SKM-1 treated with dmso at 0.1 percent for 144 hours (cell line): ENCODE measurements at regions not wholly inside any gene's neighbourhood (a gene's known extent, or its start where the extent isn't known, plus 50 kb on each side); places are given as distances from the start of the nearest gene placed in this dataset.
"Not testable (repeated sequence)": the region's sequence is repeated elsewhere in the genome, so short reads cannot be mapped to it uniquely, and the experiment has no call there.

Experiments used
- DNase-seq: peaks from one replicate; lab custom pipeline; 2025; ENCODE audit not compliant: unreplicated experiment; lab: John Stamatoyannopoulos, UW

DNA sequence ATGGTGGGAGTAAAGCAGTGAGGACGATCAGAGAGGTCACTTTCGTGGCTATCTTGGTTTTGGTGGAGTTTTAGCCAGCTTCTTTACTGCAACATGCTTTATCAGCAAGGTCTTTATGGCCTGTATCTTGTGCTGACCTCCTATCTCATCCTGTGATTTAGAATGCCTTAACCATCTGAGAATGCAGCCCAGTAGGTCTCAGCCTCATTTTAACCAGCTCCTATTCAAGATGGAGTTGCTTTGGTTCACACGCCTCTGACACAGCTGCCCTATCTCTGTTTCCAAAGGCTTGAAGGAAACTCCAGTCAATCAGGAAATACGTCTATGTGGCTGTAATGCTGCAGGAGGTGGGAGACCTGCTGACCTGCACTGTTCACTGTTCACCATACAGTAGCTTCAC, 146.1 kb upstream of the POGK start:
- DNase-seq, result no peak

DNA sequence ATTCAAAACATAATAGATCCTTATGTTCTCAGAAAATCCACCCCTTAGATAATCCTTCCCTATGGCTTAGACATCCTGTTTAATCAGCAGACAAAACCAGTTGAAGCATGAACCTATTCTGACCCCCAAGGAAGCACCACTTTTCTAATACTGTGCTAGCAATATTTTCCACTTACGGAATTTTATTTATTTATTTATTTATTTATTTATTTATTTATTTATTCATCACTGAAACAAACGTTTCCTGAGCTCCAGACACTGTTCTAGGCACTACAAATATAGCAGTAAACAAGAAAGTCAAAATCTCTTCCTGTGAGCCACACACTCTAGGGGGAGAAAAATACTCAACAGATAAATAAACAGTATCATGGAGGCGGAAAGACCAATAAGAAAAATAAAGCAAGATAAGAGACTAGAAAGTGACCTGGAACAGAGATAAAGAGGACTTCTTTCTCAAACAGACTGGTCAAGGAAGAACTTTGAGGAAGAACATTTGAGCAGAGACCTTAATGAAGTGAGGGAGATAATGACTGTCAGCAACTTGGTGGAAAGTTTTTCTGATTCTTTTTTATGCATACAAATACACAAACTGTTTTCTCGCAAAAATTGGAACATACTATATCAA, 145.5 kb upstream of the POGK start:
- no peak for DNase-seq

DNA sequence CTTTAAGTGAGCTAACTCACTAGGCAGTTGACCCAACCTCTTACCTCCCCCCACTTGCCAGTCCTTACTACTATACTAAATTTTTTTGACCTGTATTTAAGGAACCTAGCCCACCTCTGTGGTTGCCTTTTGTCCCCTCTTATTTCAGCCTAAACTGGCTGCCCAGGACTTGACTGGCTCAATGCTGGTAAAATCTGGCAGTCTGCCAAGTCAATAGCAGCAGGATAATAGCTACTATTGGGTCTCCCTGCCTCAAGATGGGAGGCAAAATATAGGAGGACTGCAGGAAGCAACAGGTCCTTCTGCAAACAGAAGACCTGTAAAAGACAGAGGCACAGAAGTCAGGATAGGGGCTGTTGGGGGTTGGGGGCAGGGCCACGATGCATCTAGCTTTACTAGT, 144.2 kb upstream of the POGK start:
- no peak for DNase-seq

DNA sequence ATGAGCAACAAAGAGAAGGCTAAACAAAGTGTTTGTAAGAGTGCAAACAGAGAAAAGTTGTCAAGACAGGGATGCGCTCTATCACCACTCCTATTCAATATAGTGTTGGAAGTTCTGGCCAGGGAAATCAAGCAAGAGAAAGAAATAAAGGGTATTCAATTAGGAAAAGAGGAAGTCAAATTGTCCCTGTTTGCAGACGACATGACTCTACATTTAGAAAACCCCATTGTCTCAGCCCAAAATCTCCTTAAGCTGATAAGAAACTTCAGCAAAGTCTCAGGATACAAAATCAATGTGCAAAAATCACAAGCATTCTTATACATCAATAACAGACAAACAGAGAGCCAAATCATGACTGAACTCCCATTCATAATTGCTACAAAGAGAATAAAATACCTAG, 143.4 kb upstream of the POGK start:
- not testable (repeated sequence) for DNase-seq

DNA sequence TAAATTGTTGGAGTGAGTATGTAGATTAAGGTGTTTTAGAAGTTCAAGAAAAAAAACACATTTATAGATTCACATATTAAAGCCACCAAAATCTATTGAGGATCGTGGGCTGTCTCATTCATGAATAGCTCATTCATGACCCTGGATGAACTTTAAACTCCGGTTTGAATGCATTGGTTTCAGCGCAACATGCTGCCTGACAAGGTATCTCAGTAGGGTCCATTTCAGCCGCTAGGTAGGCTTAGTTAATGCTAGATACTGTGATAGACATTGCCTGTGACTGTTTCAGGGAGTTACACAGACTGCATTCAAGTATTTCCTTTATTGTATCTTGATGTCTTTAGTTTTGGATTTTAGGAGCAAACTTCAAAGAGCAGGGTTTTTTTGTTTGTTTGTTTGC, 140.5 kb upstream of the POGK start:
- DNase-seq, result no peak

DNA sequence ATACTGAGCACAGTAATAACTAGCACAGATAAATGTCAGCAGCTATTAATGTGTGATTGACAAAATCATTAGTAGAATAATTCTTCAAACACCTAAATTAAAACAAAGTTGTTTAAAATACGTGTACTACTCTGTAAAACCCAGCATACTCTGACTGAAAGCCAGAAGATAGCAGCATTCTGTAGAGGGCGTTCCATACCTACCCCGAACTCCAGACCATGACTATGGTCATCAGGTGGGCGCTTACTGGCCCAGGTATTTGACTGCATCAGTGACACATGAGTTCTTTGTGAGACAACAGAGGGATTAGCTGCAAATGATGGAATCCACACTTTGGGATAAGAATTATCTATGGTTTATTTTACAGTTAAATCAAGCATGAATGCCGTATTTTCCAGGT, 139.7 kb upstream of the POGK start:
- DNase-seq, result no peak

DNA sequence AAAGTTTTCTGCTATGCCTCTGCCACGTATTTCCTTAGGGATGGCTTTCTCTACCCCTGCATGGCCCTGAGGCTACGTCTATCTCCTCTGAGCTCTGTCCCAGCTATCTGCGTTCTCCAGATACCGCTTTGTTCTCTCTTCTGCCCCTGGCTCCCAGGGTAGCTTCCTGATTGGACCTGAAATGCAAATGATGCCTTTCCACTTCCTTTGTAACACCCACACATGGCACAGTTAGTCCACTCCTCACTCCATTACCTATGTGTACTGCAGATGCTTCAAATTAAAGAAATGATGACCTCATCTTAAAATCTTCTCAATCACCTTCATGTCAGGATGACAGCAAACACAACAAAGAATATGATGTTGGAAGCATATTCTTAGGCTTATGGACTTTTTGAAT, 138.6 kb upstream of the POGK start:
- no peak for DNase-seq

DNA sequence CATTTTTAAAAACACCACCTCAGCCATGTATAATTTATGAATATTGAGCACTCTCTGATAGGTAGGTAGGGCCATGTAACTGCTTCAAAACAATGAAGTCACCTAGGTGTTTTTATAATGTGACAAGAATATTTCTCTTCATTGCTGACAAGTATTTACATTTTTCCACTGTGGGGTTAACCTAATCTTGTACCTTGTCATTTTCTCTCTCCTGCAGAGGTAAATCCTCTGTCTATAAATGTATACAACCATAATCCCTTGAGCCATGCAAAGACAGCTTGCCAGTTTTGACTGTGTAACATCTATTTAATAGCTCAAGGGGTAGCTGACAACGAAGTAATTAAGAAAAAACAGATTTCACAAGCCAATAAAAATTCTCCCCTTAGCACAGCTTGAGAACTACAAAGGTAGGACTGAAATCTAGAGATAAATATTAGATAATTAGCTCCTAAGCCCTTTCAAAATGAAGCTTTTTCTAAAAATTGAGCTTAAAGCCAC, 137.6 kb upstream of the POGK start:
- no peak for DNase-seq

DNA sequence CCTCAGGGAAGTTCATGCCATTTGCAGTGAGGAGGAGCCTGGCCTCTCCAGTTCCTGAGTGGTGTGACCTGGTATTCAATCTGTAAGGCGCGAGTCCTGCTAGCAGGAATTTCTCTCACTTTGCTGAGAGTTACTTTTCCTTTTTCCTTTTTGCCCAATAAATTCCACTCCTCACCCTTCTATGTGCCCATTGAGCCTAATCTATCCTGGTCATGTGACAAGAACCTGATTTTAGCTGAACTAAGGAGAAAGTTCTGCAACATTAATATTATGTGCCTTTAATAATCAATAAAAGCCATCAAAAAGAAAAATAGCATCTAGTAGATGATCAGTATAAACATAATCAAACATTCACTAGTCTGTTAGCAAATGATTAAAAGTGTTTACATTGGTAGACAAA, 136.1 kb upstream of the POGK start:
- no peak for DNase-seq

DNA sequence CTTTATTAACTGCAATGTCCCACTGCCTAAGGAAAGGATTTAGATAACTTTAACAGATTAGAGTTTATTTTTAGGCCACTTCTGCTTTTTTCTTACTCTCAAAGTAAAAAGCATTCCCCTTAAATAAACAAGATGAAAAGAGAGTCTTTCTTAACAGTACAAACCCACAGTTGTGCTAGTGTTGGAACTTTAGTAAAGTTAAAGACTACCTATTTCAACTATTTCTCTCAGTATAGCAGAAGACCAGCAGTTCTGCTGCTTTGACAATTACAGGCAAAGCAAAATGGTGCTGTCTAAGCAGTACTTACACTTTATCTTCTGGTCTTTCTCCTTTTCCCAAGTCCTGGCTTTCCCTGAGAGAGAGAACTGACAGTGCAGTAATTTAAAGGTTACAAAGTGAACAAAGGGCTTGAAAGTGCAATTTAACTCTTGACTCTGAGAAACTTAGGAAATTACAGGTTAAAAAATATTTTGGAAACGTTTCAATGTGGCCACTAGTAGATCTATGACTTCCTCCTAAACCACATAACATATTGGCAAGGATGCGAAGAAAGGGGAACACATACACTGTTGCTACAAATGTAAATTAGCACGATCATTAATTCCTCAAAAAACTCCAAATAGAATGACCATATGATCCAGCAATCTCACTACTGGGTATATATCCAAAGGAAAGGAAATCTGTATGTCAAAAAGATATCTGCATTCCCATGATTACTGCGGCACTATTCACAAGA, 135.4 kb upstream of the POGK start:
- DNase-seq, result no peak

DNA sequence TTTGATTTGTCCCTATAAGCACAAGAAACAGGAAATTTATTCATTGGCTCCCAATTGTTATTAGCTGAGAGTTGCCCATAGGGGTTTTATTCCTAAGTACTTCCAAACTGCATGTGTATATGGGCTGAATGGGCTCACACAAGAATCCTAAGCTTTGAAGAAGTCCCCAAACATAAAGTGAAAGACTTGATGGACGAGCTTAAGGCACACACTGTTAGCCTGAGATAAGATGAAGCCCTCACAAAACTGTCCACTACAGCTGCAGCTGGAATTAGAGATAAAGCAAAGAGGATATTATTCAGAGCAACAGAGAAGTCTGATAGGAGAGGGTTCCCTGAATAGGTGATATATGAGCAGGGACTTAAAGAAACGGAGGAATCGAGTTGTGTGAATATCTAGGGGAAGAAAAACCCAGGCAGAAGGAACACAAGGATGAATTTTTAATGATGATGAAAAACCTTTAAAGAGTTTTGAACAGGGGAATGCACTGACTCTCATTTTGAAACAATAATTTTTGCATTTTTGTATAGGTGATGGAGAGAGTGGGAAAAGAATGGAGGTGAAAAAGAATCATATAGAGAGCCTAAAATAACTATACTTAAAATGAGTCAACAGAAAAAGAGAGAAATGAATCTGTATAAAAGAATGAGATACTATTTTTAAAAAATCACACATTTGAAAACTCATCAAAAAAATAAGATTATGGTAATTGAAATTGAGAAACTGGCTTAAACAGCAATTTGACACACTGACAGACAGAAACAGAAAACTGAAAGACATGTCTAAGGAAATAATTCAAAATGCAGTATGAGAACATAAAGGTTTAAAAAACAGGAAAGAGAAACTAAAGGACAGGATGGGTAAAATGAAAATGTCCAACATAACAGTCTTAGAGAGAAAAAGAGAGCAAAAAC, 133.6 kb upstream of the POGK start:
- no peak for DNase-seq

DNA sequence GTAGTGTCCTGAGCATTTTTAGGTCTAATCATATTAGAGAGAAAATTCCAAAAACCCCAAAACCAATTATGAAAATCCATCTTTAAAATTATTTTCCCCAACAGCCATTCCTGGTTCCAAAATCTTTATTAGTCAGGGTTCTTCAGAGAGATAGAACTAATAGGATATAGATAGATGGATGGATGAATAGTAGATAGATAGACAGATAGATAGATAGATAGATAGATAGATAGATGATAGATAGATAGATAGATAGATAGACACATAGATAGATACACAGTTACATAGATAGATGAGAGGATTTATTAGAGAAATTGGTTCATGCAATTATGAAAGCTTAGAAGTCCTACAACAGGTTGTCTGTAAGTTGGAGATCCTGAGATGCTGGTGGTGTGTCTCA, 122.7 kb upstream of the POGK start:
- no peak for DNase-seq

DNA sequence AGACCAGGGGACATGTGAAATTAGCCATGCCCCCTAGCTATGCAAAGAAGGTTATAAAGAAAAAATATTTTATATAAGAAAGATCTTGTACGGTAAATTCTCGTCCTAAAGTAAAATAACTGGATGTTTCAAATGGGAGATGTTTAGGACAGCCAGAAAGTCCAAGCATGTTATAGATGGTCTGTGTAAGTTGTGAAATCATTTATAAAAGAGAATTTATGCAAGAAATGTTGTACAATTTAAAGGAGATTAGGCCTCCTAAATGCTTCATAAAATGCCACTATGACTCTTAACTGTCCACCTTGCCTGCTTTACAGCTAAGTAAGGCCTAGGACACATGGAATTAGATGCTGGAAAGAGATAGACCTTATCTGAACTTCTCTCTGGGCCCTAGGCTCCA, 118.1 kb upstream of the POGK start:
- DNase-seq, result no peak

DNA sequence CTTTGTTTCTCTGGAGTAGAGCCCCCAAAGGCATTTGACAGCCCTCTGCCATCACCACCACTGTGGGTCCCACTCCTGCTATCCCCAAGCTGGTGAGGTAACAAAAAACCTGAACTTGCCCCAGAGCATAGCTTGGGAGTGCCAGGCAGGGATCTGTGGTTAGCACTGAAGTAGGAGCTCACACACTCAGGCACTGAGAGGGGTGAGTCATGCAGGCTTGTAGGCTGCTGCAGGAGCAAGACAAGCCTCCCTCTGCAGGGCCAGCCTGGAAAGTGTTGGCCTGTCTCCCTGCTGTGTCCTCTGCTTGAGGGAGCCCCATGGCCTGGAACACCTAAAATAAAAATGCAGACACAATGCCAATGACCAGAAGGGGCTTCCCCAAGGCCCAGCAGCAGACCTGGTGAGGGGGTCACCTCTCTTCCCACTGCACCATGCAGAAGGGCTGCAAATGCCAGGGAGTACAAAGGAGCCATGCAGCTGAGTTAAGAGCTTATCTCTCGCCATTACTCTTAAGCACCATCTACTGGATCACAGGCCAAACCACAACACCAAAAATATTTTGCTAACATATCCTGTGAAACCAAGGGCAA, 108.9 kb upstream of the POGK start:
- DNase-seq, result no peak

DNA sequence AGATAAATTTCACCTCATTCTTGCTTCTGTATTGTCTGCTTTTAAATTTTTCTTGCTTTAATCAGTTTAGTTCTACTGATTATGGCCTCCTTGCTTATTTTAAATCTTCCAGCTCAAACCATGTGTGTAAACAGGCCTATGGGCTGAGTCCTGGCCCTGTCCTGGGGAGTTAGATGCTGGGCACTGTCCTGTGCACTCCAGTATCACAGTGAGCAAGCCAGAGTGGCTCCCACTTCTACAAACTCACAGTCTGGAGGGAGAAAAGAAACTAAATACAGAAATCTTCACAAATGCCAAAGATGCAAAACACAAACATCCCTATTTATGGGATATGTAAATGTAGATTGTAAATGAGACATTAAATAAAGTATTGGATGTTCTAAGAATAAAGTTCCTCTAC, 101.1 kb upstream of the POGK start:
- no peak for DNase-seq

DNA sequence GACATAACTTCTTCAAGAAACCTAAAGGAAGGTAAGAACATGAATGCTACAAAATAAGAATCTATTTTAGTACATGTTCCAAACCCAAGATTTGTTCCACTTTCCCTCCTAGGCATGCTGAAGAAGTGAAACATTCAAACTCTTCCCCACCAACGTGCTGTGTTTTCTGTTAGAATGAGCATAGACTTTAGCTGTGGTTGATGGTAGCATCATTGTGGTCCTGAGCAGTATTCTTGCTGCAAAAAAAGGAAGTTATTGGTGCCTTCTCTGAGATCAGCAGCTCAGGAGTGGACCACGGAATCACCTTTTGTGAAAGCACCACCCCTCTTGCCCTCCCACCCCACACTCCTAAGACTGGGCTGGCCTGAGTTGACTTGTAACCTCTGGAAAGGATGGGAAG, 100.4 kb upstream of the POGK start:
- DNase-seq, result no peak

DNA sequence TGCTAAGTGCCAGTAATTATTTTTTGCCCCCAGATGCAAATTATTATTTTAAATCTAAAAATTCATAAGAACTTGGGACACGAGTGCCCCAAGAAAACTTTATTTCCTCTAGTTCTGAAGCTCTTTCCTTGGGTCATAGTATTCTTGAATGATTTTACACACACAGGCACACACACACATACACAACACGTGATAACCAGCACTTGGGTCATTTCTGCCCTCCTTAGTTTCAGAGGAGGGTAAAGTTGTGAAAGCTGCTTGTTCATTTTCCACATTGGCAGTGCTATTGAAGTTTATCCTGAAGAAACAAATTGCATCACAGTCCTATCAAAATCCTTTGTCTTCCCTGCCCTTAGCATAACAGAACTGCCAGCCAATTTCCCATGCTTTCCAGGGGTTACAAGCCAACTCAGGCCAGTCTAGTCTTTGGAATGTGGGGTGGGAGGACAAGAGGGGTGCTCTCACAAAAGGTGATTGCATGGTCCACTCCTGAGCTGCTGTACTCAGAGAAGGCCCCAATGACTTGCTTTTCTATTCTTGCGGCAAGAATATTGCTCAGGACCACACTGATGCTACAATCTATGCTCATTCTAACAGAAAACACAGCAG, 98.5 kb upstream of the POGK start:
- no peak for DNase-seq

DNA sequence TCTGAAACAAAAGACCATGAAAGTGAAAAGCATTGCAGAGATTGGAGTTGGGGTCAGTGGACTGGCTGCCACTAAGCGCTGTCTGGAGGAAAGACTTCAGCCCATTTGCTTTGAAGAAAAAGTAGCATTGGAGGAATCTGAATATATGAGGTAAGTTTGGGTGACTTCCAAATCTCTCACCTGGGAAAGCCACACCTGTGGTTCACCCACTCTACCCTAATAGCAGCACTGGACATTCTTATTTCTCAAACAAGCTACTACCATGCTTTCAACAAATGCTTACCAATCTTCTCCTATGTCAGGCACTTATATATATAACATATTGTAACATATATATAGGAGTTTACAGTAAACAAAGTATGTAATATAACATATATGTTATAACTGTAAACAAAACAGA, 76.0 kb upstream of the POGK start:
- no peak for DNase-seq

DNA sequence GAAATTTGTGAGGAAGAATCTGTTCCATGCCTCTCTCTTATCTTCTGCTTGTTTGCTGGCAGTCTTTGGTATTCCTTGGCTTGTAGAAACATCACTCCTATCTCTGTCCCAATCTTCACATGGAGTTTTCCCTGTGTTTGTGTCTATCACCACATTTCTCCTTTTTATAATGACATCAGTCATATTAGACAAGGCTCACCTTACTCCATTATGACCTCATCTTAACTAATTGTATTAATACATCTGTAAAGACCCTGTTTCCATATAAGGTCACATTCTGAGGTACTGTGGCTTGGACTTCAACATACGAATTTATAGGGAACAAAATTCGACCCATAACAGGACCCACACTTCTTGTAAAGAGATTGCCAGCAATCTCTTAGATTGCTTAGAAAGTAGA, 72.3 kb upstream of the POGK start:
- DNase-seq, result no peak

DNA sequence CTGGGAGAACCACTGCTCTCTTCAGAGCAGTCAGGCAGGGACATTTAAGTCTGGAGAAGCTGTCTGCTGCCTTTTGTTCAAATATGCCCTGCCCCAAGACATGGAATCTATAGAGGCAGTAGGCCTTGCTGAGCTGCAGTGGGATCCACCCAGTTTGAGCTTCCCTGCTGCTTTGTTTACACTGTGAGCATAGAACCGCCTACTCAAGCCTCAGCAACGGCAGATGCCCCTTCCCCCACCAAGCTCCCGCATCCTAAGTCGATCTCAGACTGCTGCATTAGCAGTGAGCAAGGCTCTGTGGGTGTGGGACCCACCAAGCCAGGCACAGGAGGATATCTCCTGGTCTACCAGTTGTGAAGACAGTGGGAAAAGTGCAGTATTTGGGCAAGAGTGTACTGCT, 54.6 kb upstream of the POGK start:
- not testable (repeated sequence) for DNase-seq

DNA sequence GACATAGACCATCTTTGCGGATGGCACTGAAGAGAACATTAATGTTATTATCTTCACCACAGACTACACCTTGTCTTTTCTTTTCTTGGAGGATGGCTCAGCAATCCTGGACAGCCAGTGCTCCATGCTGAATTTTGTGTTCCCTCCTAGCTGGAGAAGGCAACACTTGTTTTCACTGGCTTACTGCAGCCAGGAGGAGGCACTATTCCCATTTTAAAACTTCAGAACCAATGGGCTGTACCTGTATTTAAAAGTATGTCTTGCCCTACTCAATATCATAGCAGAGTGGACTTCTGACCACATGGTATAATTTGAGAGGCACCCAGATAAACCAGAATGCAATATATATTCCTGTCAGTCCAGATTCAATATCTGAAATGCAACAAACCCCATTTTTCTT, 53.3 kb upstream of the POGK start:
- DNase-seq, result no peak
